D721Med (cell line): ENCODE measurements at regions not wholly inside any gene's neighbourhood (a gene's known extent, or its start where the extent isn't known, plus 50 kb on each side); places are given as distances from the start of the nearest gene placed in this dataset.

Source experiments
- DNase-seq: peaks from one replicate; pipeline ENCODE4 v3.0.0; 2011; ENCODE audit warnings: low spot score; ENCODE audit not compliant: insufficient read length
- FAIRE-seq: peaks from 2 replicates; lab custom pipeline; 2011; peaks lifted over from hg19 to GRCh38; lab: Jason Lieb, UNC
- CTCF ChIP-seq: IDR thresholded peaks from 2 replicates; pipeline ENCODE4 v1.5.1; 2012; ENCODE audit warnings: mild to moderate bottlenecking, control low read depth; ENCODE audit not compliant: insufficient read depth; ENCODE audit errors: missing control alignments

GRCh38 chr2:189366349-189366748, 74.9 kb upstream of the WDR75 start:
- DNase-seq (no peak), FAIRE-seq (no peak)
- no peak for TF ChIP-seq CTCF

GRCh38 chr2:189367343-189367742, 73.9 kb upstream of the WDR75 start:
- no peak for FAIRE-seq
- no peak for DNase-seq
- no peak for TF ChIP-seq CTCF

GRCh38 chr2:189369566-189369965, 71.7 kb upstream of the WDR75 start:
- no peak for DNase-seq
- no peak for FAIRE-seq
- no peak for TF ChIP-seq CTCF

- no peak for DNase-seq
- FAIRE-seq, result no peak
- no peak for TF ChIP-seq CTCF
Observed at GRCh38 chr2:189370719-189371118, 70.6 kb upstream of the WDR75 start.

GRCh38 chr2:189372688-189373257, 68.5 kb upstream of the WDR75 start:
- DNase-seq, result no peak
- TF ChIP-seq CTCF, result no peak
- no peak for FAIRE-seq

GRCh38 chr2:189374481-189374880, 66.8 kb upstream of the WDR75 start:
- no peak for TF ChIP-seq CTCF
- no peak for DNase-seq
- no peak for FAIRE-seq

- no peak for DNase-seq
- no peak for TF ChIP-seq CTCF
- no peak for FAIRE-seq
Observed at GRCh38 chr2:189375842-189376241, 65.4 kb upstream of the WDR75 start.
